Ascending aorta (tissue), 2 donors: ENCODE measurements at regions not wholly inside any gene's neighbourhood (a gene's known extent, or its start where the extent isn't known, plus 50 kb on each side); places are given as distances from the start of the nearest gene placed in this dataset.

Source experiments
- DNase-seq, 2 donors: peaks; one replicate each; pipeline ENCODE4 v3.0.0-alpha.2; 2019; ENCODE audit warnings: low spot score in 2 of 2
- H3K27ac ChIP-seq, 2 donors: fragments of 200-600 bp; sonication (generic); one replicate each; pipeline ENCODE4 v1.5.1; 2016 to 2017; ENCODE audit warnings: mild to moderate bottlenecking in 1 of 2
- H3K27me3 ChIP-seq: fragments of 200-600 bp; sonication (generic); one replicate; pipeline ENCODE4 v1.5.1; 2017
- H3K36me3 ChIP-seq, 2 donors: fragments of 200-600 bp; sonication (generic); one replicate each; pipeline ENCODE4 v1.5.1; 2016
- H3K4me1 ChIP-seq, 2 donors: fragments of 200-600 bp; sonication (generic); one replicate each; pipeline ENCODE4 v1.5.1; 2016 to 2017; ENCODE audit warnings: mild to moderate bottlenecking in 1 of 2
- H3K4me3 ChIP-seq, 2 donors: fragments of 200-600 bp; sonication (generic); one replicate each; pipeline ENCODE4 v1.5.1; 2016 to 2017; ENCODE audit warnings: mild to moderate bottlenecking in 1 of 2
- H3K9me3 ChIP-seq, 2 donors: fragments of 200-600 bp; sonication (generic); one replicate each; pipeline ENCODE4 v1.5.1; 2016
- intact Hi-C: fragments of 100-400 bp; cut with DNase I; formaldehyde crosslinking; loops from one replicate; pipeline ENCODE4 v1.15.1; 2023
- TF ChIP-seq, protein P1 (sequence below), 3 experiments: fragments of 200-600 bp in 2 of 3; fragments of 450-650 bp in 1 of 3; sonication (generic) in 2 of 3; IDR thresholded peaks; one replicate each; pipeline ENCODE4 v1.5.1; 2016 to 2019; ENCODE audit warnings: antibody characterized with exemption in 3 of 3, mild to moderate bottlenecking in 1 of 3, moderate library complexity in 1 of 3

DNA sequence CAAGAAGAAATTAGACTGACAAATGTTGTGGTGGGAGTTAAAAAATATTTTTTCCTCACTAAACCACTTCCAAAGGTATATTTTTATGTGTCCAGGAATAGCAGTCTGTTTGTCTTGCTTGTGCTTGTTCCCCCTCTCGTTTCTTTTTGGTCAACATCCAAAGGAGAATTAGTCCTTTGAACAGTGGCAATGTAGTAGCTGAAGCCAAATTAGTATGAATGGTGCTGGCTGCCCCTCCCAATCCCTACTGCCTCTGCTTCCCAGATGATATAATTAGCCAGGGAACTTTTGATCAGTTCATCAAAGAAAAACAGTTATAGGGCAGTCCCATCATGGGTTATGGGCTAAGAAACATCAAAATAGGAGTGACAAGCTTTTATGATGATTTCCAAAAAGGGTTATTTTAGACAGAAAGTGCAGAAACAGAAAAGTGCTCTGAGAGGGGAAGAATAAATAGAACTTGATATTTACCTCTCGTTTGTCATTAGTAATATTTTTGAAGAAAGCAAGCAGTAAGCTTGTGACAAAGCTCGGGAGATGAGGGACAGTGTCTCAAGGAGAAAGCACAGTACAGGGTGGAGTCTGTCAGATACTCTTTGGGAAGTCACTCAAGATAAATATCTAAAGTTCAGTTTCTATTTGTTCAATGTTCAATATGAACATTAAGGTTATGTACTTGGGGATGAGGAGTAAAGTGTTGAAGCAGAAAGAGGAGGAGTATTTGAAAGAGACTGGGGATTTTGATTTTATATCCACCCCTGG, 239.1 kb downstream of the HLX start:
- Histone ChIP-seq H3K9me3 (no peaks in the 10 kb centered on the region), H3K4me3 (no peak overlapping the region), H3K27ac (peak overlapping the region; percentile 27 to 39), H3K4me1 (peaks cover 0 to 13% of the 10 kb centered on the region in 2 donors), H3K36me3 (no peaks in the 10 kb centered on the region), H3K27me3 (no peaks in the 10 kb centered on the region)
- TF ChIP-seq, protein P1, sequence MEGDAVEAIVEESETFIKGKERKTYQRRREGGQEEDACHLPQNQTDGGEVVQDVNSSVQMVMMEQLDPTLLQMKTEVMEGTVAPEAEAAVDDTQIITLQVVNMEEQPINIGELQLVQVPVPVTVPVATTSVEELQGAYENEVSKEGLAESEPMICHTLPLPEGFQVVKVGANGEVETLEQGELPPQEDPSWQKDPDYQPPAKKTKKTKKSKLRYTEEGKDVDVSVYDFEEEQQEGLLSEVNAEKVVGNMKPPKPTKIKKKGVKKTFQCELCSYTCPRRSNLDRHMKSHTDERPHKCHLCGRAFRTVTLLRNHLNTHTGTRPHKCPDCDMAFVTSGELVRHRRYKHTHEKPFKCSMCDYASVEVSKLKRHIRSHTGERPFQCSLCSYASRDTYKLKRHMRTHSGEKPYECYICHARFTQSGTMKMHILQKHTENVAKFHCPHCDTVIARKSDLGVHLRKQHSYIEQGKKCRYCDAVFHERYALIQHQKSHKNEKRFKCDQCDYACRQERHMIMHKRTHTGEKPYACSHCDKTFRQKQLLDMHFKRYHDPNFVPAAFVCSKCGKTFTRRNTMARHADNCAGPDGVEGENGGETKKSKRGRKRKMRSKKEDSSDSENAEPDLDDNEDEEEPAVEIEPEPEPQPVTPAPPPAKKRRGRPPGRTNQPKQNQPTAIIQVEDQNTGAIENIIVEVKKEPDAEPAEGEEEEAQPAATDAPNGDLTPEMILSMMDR (IDR thresholded peaks at IDR 0.05): no peak
- DNase-seq: no peak
- intact Hi-C loops: no loop called here

DNA sequence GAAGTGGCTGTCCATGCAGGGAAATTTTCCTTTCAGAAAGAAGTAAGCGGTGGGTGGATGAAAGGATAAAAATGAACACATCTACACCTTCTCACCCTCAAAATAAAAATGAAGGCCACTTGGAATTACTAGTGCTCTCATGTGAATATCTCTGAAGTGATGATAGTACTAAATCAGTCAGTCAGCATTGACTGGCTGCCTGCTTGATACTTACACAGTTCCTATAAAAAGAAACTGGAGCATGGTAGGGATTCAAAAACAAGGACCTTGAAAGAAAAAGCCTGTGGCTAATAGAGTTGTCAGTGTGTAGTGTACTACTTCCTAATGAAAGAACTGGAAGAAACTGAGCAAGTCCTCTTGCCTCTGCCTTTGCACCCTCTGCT, 239.7 kb downstream of the HLX start:
- no peaks in the 10 kb centered on the region for H3K9me3 ChIP-seq
- TF ChIP-seq, protein P1 (IDR thresholded peaks at IDR 0.05): no peak
- peaks cover 0 to 13% of the 10 kb centered on the region in 2 donors for H3K4me1 ChIP-seq
- no peaks in the 10 kb centered on the region for H3K27me3 ChIP-seq
- no peak overlapping the region for H3K27ac ChIP-seq
- no peak overlapping the region for H3K4me3 ChIP-seq
- no peak for DNase-seq
- intact Hi-C loops: no loop called here
- H3K36me3 ChIP-seq: no peaks in the 10 kb centered on the region

DNA sequence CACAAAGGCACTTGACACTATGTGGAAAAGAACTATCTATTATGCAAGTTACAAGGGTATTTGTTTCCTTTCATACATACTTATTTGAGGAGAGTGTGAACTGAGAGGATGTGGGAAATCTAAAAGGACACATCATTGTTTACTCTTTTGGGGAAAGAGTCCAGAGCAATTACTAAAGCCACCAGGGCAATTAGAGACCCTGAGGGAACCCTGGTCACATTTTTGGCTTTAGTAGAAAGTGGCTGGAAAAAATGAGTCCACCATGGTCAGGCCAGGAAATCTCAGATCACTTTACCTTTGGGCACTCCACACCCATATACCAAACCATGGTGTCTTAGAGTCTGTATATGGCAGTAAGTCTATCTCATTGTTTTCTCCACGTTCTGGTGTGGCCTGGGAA, 243.3 kb downstream of the HLX start:
- Histone ChIP-seq H3K4me1 (peaks cover 0 to 12% of the 10 kb centered on the region in 2 donors), H3K27ac (no peak overlapping the region), H3K9me3 (no peaks in the 10 kb centered on the region), H3K4me3 (no peak overlapping the region), H3K36me3 (no peaks in the 10 kb centered on the region), H3K27me3 (no peaks in the 10 kb centered on the region)
- intact Hi-C loops: no loop called here
- TF ChIP-seq, protein P1 (IDR thresholded peaks at IDR 0.05): no peak
- DNase-seq: no peak

DNA sequence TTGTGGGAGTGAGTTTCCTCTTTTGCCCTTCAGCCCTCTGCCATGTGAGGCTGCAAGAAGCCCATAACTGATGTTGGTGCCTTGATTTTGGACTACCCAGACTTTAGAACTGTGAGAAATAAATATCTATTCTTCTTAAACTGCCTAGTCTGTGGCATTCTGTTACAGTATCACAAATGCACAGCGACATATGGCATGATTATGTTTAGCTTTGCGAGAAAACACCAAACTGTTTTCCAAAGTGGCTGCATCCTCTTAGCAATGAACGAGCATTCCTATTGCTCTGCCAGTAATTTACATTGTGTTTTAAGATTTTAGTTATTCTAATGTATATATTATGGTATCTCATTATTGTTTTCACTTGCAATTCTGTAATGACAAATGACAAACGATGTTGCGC, 246.7 kb downstream of the HLX start:
- TF ChIP-seq, protein P1 (IDR thresholded peaks at IDR 0.05): no peak
- H3K9me3 ChIP-seq: no peaks in the 10 kb centered on the region
- no peaks in the 10 kb centered on the region for H3K36me3 ChIP-seq

DNA sequence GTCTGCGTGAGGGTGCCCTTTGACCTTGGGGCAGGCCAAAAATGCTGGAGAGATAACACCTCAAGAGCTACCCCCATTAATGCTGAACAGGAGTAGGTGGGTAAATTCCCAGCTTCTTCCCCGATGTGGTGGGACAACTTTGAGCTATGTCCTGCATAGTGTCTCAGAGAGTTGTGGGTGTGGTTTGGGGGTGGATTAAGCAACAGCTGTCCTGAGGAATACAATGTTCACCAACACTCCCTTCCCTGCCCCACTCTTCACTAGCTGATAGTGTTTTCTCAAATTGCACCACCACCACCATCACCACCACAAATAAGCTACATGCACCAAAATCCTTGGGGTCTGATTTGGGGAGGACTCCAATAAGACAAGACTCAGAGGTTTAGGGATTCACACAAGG, 258.4 kb downstream of the HLX start:
- intact Hi-C loops: no loop called here
- no peaks in the 10 kb centered on the region for H3K36me3 ChIP-seq
- TF ChIP-seq, protein P1 (IDR thresholded peaks at IDR 0.05): no peak
- H3K4me1 ChIP-seq: no peaks in the 10 kb centered on the region
- no peaks in the 10 kb centered on the region for H3K27me3 ChIP-seq
- no peaks in the 10 kb centered on the region for H3K9me3 ChIP-seq
- DNase-seq: no peak
- no peak overlapping the region for H3K27ac ChIP-seq
- H3K4me3 ChIP-seq: no peak overlapping the region

More for the DNA sequence above, 246.7 kb downstream of the HLX start:
- H3K27me3 ChIP-seq: no peaks in the 10 kb centered on the region
- H3K4me1 ChIP-seq: no peaks in the 10 kb centered on the region
- intact Hi-C loops: no loop called here
- H3K27ac ChIP-seq: no peak overlapping the region
- no peak for DNase-seq
- H3K4me3 ChIP-seq: no peak overlapping the region
